CD14-positive monocyte (primary cell): ENCODE measurements at regions not wholly inside any gene's neighbourhood (a gene's known extent, or its start where the extent isn't known, plus 50 kb on each side); places are given as distances from the start of the nearest gene placed in this dataset.

ENCODE experiments used
- DNase-seq, 3 donors: peaks; one replicate each; pipeline ENCODE4 v3.0.0-alpha.2; 2011 to 2022
- H2AFZ ChIP-seq: 2 replicates; pipeline ENCODE4 v1.6.0; 2012; ENCODE audit warnings: mild to moderate bottlenecking, low read depth, low read length, inconsistent platforms; ENCODE audit not compliant: insufficient read depth, poor library complexity, severe bottlenecking
- H3K27ac ChIP-seq, 2 donors: 1 replicate in 1 of 2; 2 replicates in 1 of 2; pipeline ENCODE4 v1.5.1; 2012 to 2013; ENCODE audit warnings: low read length in 2 of 2, control low read depth in 1 of 2, inconsistent platforms in 1 of 2, low read depth in 1 of 2, mild to moderate bottlenecking in 1 of 2
- H3K27me3 ChIP-seq, 2 donors: one replicate each; pipeline versions ENCODE4 v1.6.0 to v1.6.1; 2011 to 2013; ENCODE audit warnings: low read length in 2 of 2; ENCODE audit not compliant: control insufficient read depth in 2 of 2, insufficient read depth in 2 of 2
- H3K36me3 ChIP-seq, 2 donors: replicated peaks in 1 of 2; 1 replicate in 1 of 2; 2 replicates in 1 of 2; pipeline versions ENCODE4 v1.5.1 to v1.6.1; 2012 to 2013; ENCODE audit warnings: low read length in 2 of 2, control low read depth in 1 of 2, inconsistent platforms in 1 of 2, mild to moderate bottlenecking in 1 of 2; ENCODE audit not compliant: insufficient read depth in 2 of 2, control insufficient read depth in 1 of 2
- H3K4me1 ChIP-seq, 2 donors: 1 replicate in 1 of 2; 2 replicates in 1 of 2; pipeline versions ENCODE4 v1.5.1 to v1.6.1; 2012 to 2013; ENCODE audit warnings: low read length in 2 of 2, control low read depth in 1 of 2, inconsistent platforms in 1 of 2, mild to moderate bottlenecking in 1 of 2, moderate library complexity in 1 of 2; ENCODE audit not compliant: insufficient read depth in 2 of 2, control insufficient read depth in 1 of 2
- H3K4me2 ChIP-seq: replicated peaks from 2 replicates; pipeline ENCODE3; 2012; ENCODE audit warnings: low read length, moderate library complexity, mild to moderate bottlenecking; ENCODE audit not compliant: poor library complexity, severe bottlenecking; ENCODE audit errors: extremely low read depth
- H3K4me3 ChIP-seq, 3 experiments: fragments of 200-600 bp in 1 of 3; sonication (generic) in 1 of 3; replicated peaks in 1 of 3; 1 replicate in 2 of 3; 2 replicates in 1 of 3; pipeline ENCODE4 v1.5.1; 2011 to 2013; ENCODE audit warnings: low read length in 3 of 3, mild to moderate bottlenecking in 3 of 3, control low read depth in 2 of 3, low read depth in 2 of 3, inconsistent platforms in 1 of 3, moderate library complexity in 1 of 3
- H3K79me2 ChIP-seq: 2 replicates; pipeline ENCODE4 v1.6.0; 2012; ENCODE audit warnings: mild to moderate bottlenecking, control low read depth, inconsistent platforms, low read length, moderate library complexity; ENCODE audit not compliant: insufficient read depth
- H3K9ac ChIP-seq: 2 replicates; pipeline ENCODE4 v1.6.0; 2017; ENCODE audit warnings: low read length, mild to moderate bottlenecking; ENCODE audit not compliant: insufficient read depth, poor library complexity, severe bottlenecking
- H3K9me3 ChIP-seq, 2 donors: replicated peaks in 1 of 2; 1 replicate in 1 of 2; 2 replicates in 1 of 2; pipeline versions ENCODE4 v1.5.1 to v1.6.1; 2012 to 2013; ENCODE audit warnings: low read length in 2 of 2, control low read depth in 1 of 2; ENCODE audit not compliant: control insufficient read depth in 1 of 2, insufficient read depth in 1 of 2
- H4K20me1 ChIP-seq: 2 replicates; pipeline ENCODE4 v1.6.0; 2012; ENCODE audit warnings: mild to moderate bottlenecking, low read length, control low read depth, moderate library complexity; ENCODE audit not compliant: insufficient read depth
- H3K27ac Mint-ChIP-seq, 7 donors: one replicate each; pipeline ENCODE4 v1.8.0; 2020; ENCODE audit warnings: mild to moderate bottlenecking in 7 of 7, mixed read lengths in 7 of 7, moderate library complexity in 6 of 7, inconsistent platforms in 2 of 7
- H3K27me3 Mint-ChIP-seq, 3 donors: one replicate each; pipeline ENCODE4 v1.8.0; 2021 to 2022; ENCODE audit warnings: low read depth in 3 of 3, mild to moderate bottlenecking in 3 of 3, mixed read lengths in 3 of 3, moderate library complexity in 3 of 3, inconsistent platforms in 1 of 3
- H3K36me3 Mint-ChIP-seq, 2 donors: one replicate each; pipeline ENCODE4 v1.8.0; 2020; ENCODE audit warnings: mixed read lengths in 2 of 2, inconsistent platforms in 1 of 2, mild to moderate bottlenecking in 1 of 2
- H3K4me1 Mint-ChIP-seq: one replicate; pipeline ENCODE4 v1.8.0; 2020; ENCODE audit warnings: mild to moderate bottlenecking, mixed read lengths
- H3K4me3 Mint-ChIP-seq, 2 donors: one replicate each; pipeline ENCODE4 v1.8.0; 2020; ENCODE audit warnings: mild to moderate bottlenecking in 2 of 2, mixed read lengths in 2 of 2, moderate library complexity in 1 of 2
- H3K9me3 Mint-ChIP-seq, 7 donors: one replicate each; pipeline ENCODE4 v1.8.0; 2020 to 2022; ENCODE audit warnings: mixed read lengths in 7 of 7, mild to moderate bottlenecking in 6 of 7, moderate library complexity in 6 of 7, inconsistent platforms in 2 of 7
- WGBS: methylation state at CpG from one replicate; pipeline ENCODE4 v1.1.5; 2013; ENCODE audit warnings: missing lambda C conversion rate; ENCODE audit not compliant: insufficient coverage; 5-methylcytosine and 5-hydroxymethylcytosine counted together
- intact Hi-C, 2 donors: fragments of 100-400 bp; cut with micrococcal nuclease; formaldehyde crosslinking; loops; one replicate each; pipeline versions ENCODE4 v1.15.0 to v1.15.1; 2023
- TF ChIP-seq, protein P1 (sequence below): fragments of 200-600 bp; IDR thresholded peaks from one replicate; pipeline ENCODE4 v1.8.0; 2022; ENCODE audit warnings: antibody characterized with exemption, mild to moderate bottlenecking

DNA sequence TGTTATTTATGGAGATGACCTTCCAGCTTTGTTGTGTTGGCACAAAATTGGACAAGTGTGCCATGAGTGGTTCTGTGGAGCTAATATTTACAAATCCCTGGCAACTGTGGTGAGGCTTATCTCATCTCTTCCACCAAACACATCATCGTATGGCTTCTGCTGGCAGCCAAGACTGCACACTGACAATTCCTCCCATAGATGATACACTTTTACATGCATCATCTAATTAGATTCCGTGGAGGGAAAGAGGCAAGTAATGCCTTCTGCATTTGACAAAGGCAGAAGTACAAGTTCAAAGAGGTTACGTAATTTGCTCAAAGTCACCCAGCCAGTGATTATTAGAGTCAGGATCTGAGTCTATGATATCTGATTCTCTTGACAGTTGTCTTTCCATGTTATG, 62.7 kb upstream of the KIRREL3 start:
- WGBS: 67% methylated on average over 1 of the region's 3 CpGs
- H3K27me3 Mint-ChIP-seq: peaks cover 0 to 2% (median 0%) of the 10 kb centered on the region in 3 donors
- intact Hi-C loops: no loop called here
- Histone ChIP-seq H3K27me3 (no peaks in the 10 kb centered on the region), H3K4me1 (no peaks in the 10 kb centered on the region), H3K9me3 (no peaks in the 10 kb centered on the region), H3K36me3 (no peaks in the 10 kb centered on the region), H3K27ac (no peak overlapping the region), H2AFZ (no peak overlapping the region), H3K4me2 (no peak overlapping the region), H4K20me1 (no peaks in the 10 kb centered on the region), H3K4me3 (no peak overlapping the region), H3K79me2 (no peaks in the 10 kb centered on the region), H3K9ac (no peak overlapping the region)
- no peaks in the 10 kb centered on the region for H3K4me1 Mint-ChIP-seq
- no peak for DNase-seq
- H3K4me3 Mint-ChIP-seq: no peak overlapping the region
- H3K36me3 Mint-ChIP-seq: no peaks in the 10 kb centered on the region
- peaks cover 0 to 3% (median 2%) of the 10 kb centered on the region in 7 donors for H3K9me3 Mint-ChIP-seq
- TF ChIP-seq, protein P1, sequence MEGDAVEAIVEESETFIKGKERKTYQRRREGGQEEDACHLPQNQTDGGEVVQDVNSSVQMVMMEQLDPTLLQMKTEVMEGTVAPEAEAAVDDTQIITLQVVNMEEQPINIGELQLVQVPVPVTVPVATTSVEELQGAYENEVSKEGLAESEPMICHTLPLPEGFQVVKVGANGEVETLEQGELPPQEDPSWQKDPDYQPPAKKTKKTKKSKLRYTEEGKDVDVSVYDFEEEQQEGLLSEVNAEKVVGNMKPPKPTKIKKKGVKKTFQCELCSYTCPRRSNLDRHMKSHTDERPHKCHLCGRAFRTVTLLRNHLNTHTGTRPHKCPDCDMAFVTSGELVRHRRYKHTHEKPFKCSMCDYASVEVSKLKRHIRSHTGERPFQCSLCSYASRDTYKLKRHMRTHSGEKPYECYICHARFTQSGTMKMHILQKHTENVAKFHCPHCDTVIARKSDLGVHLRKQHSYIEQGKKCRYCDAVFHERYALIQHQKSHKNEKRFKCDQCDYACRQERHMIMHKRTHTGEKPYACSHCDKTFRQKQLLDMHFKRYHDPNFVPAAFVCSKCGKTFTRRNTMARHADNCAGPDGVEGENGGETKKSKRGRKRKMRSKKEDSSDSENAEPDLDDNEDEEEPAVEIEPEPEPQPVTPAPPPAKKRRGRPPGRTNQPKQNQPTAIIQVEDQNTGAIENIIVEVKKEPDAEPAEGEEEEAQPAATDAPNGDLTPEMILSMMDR: no peak
- no peak overlapping the region for H3K27ac Mint-ChIP-seq

DNA sequence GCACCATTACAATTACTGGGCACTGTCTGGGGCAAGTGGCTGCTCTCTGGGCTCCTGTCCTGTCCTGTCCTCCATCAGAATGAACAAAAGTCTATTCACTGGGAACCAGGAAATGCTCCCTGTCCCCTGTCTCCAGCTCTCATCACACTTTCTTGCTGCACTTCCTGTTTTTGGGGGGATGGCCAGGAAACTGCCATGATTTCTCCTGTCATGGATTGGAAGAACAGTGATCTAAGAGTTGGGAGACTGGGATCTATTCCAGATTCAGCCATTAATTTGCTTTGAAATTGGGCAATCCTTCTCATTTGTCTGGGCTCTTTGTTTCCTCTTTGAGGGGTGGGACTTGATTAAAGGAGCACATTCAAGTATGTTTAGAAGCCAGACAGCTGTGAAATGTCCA, 61.4 kb upstream of the KIRREL3 start:
- H3K4me3 ChIP-seq: no peak overlapping the region
- peaks cover 0 to 3% (median 0%) of the 10 kb centered on the region in 7 donors for H3K9me3 Mint-ChIP-seq
- no peaks in the 10 kb centered on the region for H3K4me1 Mint-ChIP-seq
- TF ChIP-seq, protein P1: no peak
- H3K4me2 ChIP-seq: no peak overlapping the region
- H3K4me1 ChIP-seq: no peaks in the 10 kb centered on the region
- no peak overlapping the region for H2AFZ ChIP-seq
- no peak overlapping the region for H3K4me3 Mint-ChIP-seq
- H4K20me1 ChIP-seq: no peaks in the 10 kb centered on the region
- H3K27me3 ChIP-seq: no peaks in the 10 kb centered on the region
- no peak overlapping the region for H3K27ac Mint-ChIP-seq
- no peak for DNase-seq
- H3K27ac ChIP-seq: no peak overlapping the region
- H3K27me3 Mint-ChIP-seq: peaks cover 0 to 2% (median 1%) of the 10 kb centered on the region in 3 donors
- H3K36me3 Mint-ChIP-seq: no peaks in the 10 kb centered on the region
- H3K79me2 ChIP-seq: no peaks in the 10 kb centered on the region
- H3K36me3 ChIP-seq: no peaks in the 10 kb centered on the region
- intact Hi-C loops: no loop called here
- H3K9me3 ChIP-seq: no peaks in the 10 kb centered on the region
- H3K9ac ChIP-seq: no peak overlapping the region
